GM12878 (cell line): ENCODE measurements at regions not wholly inside any gene's neighbourhood (a gene's known extent, or its start where the extent isn't known, plus 50 kb on each side); places are given as distances from the start of the nearest gene placed in this dataset.

Experiments used
- ATAC-seq: fragments of 200-7000 bp; cut with Tn5 transposase; 3 replicates; pipeline ENCODE4 v1.9.1; 2020; ENCODE audit warnings: mild to moderate bottlenecking, moderate library complexity
- BruUV-seq: library from RNA; stranded (reverse); fragments of 400-500 nt; replicated peaks from 2 replicates; lab custom pipeline; 2021; lab: Mats Ljungman, UMichigan
- CTCF ChIA-PET: fragments of 300-600 bp; sonication (Branson Sonifier 250); formaldehyde crosslinking; extraction: SDS; loops from one replicate; lab custom pipeline; 2021; ENCODE audit warnings: inconsistent platforms; lab: Yijun Ruan, JAX
- POLR2A ChIA-PET: fragments of 350-600 bp; formaldehyde crosslinking; extraction: SDS; loops from one replicate; lab custom pipeline; 2021; ENCODE audit warnings: inconsistent platforms; lab: Charles Lee
- RAD21 ChIA-PET: fragments of 300-600 bp; sonication (Branson Sonifier 250); formaldehyde crosslinking; loops from one replicate; lab custom pipeline; 2023; ENCODE audit warnings: antibody characterized with exemption; ENCODE audit not compliant: unreplicated experiment; lab: Charles Lee
- SMC1A ChIA-PET: fragments of 300-600 bp; sonication (Branson Sonifier 250); formaldehyde crosslinking; loops from one replicate; lab custom pipeline; 2023; ENCODE audit not compliant: unreplicated experiment, uncharacterized antibody; lab: Charles Lee
- DNase-seq: peaks from one replicate; pipeline ENCODE4 v3.0.0-alpha.2; 2011; ENCODE audit warnings: low read depth, low spot score
- FAIRE-seq: peaks from 3 replicates; lab custom pipeline; 2011; peaks lifted over from hg19 to GRCh38; lab: Jason Lieb, UNC
- H2AFZ ChIP-seq: 2 replicates; pipeline ENCODE4 v1.6.0; 2011; ENCODE audit warnings: low read depth, low read length, control low read depth; ENCODE audit not compliant: control insufficient read depth
- H3K27ac ChIP-seq: 2 replicates; pipeline ENCODE4 v1.5.1; 2011; ENCODE audit warnings: control low read depth; ENCODE audit not compliant: control insufficient read depth, insufficient read depth
- H3K27me3 ChIP-seq, 2 experiments: replicated peaks in 1 of 2; 2 replicates each; pipeline versions ENCODE4 v1.6.0 to v1.6.1; 2011; ENCODE audit warnings: low read length in 1 of 2; ENCODE audit not compliant: control insufficient read depth in 2 of 2, insufficient read depth in 2 of 2
- H3K36me3 ChIP-seq, 2 experiments: 2 replicates each; pipeline ENCODE4 v1.5.1; 2011; ENCODE audit warnings: low read length in 1 of 2; ENCODE audit not compliant: control insufficient read depth in 2 of 2, insufficient read depth in 2 of 2
- H3K4me1 ChIP-seq: 2 replicates; pipeline ENCODE4 v1.6.1; 2011; ENCODE audit warnings: mild to moderate bottlenecking, low read length, moderate library complexity, mixed read lengths; ENCODE audit not compliant: control insufficient read depth, insufficient read depth
- H3K4me2 ChIP-seq: 2 replicates; pipeline ENCODE4 v1.6.0; 2011; ENCODE audit warnings: control low read depth; ENCODE audit not compliant: control insufficient read depth, insufficient read depth
- H3K4me3 ChIP-seq: fragments of 200-600 bp; sonication (generic); 2 replicates; pipeline ENCODE4 v1.5.1; 2016
- H3K79me2 ChIP-seq: 2 replicates; pipeline ENCODE4 v1.6.0; 2011; ENCODE audit warnings: low read length; ENCODE audit not compliant: control insufficient read depth, insufficient read depth
- H3K9ac ChIP-seq: 2 replicates; pipeline ENCODE4 v1.8.0; 2011; ENCODE audit warnings: low read length, control low read depth, mixed read lengths; ENCODE audit not compliant: control insufficient read depth, insufficient read depth
- H3K9me3 ChIP-seq: replicated peaks from 3 replicates; pipeline ENCODE4 v1.5.1; 2011; ENCODE audit warnings: mild to moderate bottlenecking, low read length; ENCODE audit not compliant: control insufficient read depth, insufficient read depth
- H4K20me1 ChIP-seq: 2 replicates; pipeline ENCODE4 v1.6.0; 2011; ENCODE audit not compliant: control insufficient read depth, insufficient read depth
- ESRRA ChIP-seq: IDR thresholded peaks from 2 replicates; pipeline ENCODE4 v1.6.1; 2012; ENCODE audit warnings: mild to moderate bottlenecking, low read length, improper control_type of control experiment
- GATAD2B ChIP-seq: fragments of 450-650 bp; conservative IDR thresholded peaks from 2 replicates; pipeline ENCODE4 v1.6.1; 2017; ENCODE audit warnings: low read depth, mild to moderate bottlenecking, moderate library complexity
- HSF1 ChIP-seq: fragments of 150-350 bp; IDR thresholded peaks from 2 replicates; pipeline ENCODE4 v1.6.1; 2014; ENCODE audit warnings: mild to moderate bottlenecking, low read depth, low read length
- MEF2A ChIP-seq: IDR thresholded peaks from 2 replicates; pipeline ENCODE4 v1.6.1; 2011; ENCODE audit warnings: low read depth, mild to moderate bottlenecking, low read length, moderate library complexity; ENCODE audit not compliant: insufficient read depth
- MYB ChIP-seq: fragments of 150-350 bp; IDR thresholded peaks from 2 replicates; pipeline ENCODE4 v1.6.1; 2014; ENCODE audit warnings: mild to moderate bottlenecking, low read depth, low read length, borderline replicate concordance
- POLR2AphosphoS2 ChIP-seq: IDR thresholded peaks from 2 replicates; pipeline ENCODE4 v1.6.1; 2011; ENCODE audit warnings: low read depth, mild to moderate bottlenecking, low read length, improper control_type of control experiment, moderate library complexity
- SMAD1 ChIP-seq: fragments of 450-650 bp; IDR thresholded peaks from 2 replicates; pipeline ENCODE4 v1.6.1; 2018; ENCODE audit warnings: mild to moderate bottlenecking, low read depth; ENCODE audit not compliant: partially characterized antibody
- TCF7 ChIP-seq: IDR thresholded peaks from 2 replicates; pipeline ENCODE4 v1.6.1; 2014; ENCODE audit warnings: antibody characterized with exemption, borderline replicate concordance
- YBX1 ChIP-seq: fragments of 450-650 bp; IDR thresholded peaks from 2 replicates; pipeline ENCODE4 v1.6.1; 2016; ENCODE audit warnings: antibody characterized with exemption
- ZNF622 ChIP-seq: fragments of 450-650 bp; IDR thresholded peaks from 2 replicates; pipeline ENCODE4 v1.6.1; 2017; ENCODE audit warnings: mild to moderate bottlenecking, inconsistent platforms
- WGBS: methylation state at CpG from one replicate; pipeline ENCODE4 v1.1.6; 2016; ENCODE audit warnings: low lambda C conversion rate; ENCODE audit not compliant: insufficient replicate concordance, insufficient coverage; ENCODE audit errors: missing lambda C conversion rate; 5-methylcytosine and 5-hydroxymethylcytosine counted together
- in situ Hi-C: fragments of 300-500 bp; cut with MboI; formaldehyde crosslinking; loops from 9 replicates; pipeline ENCODE4 v1.14.3; 2018; ENCODE audit warnings: mixed read lengths
- intact Hi-C: fragments of 100-400 bp; cut with micrococcal nuclease; formaldehyde crosslinking; loops from one replicate; pipeline ENCODE4 v1.14.2; 2022; ENCODE audit not compliant: unreplicated experiment
- TF ChIP-seq, protein P1 (sequence below): fragments of 450-650 bp; IDR thresholded peaks from 2 replicates; pipeline ENCODE4 v1.6.1; 2014; ENCODE audit warnings: mild to moderate bottlenecking

GRCh38 chr22:47354668-47355387, 592.4 kb downstream of the TBC1D22A start:
- Histone ChIP-seq H3K9me3 (no peaks in the 10 kb centered on the region; the same call in 2 of the 3 replicates), H3K36me3 (no peaks in the 10 kb centered on the region), H2AFZ (no peak overlapping the region)
- intact Hi-C loops: no loop called here
- TF ChIP-seq YBX1: no peak
- no peak for TF ChIP-seq MEF2A
- TF ChIP-seq GATAD2B: no peak
- TF ChIP-seq, protein P1, sequence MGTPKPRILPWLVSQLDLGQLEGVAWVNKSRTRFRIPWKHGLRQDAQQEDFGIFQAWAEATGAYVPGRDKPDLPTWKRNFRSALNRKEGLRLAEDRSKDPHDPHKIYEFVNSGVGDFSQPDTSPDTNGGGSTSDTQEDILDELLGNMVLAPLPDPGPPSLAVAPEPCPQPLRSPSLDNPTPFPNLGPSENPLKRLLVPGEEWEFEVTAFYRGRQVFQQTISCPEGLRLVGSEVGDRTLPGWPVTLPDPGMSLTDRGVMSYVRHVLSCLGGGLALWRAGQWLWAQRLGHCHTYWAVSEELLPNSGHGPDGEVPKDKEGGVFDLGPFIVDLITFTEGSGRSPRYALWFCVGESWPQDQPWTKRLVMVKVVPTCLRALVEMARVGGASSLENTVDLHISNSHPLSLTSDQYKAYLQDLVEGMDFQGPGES: no peak
- no peak for TF ChIP-seq SMAD1
- TF ChIP-seq MYB: no peak
- no peak for TF ChIP-seq HSF1
- TF ChIP-seq TCF7: no peak
- no peak for TF ChIP-seq ZNF622
- TF ChIP-seq ESRRA: no peak
- no peak for TF ChIP-seq POLR2AphosphoS2
- TF ChIP-seq, all 136 proteins: peak for 0
- WGBS: 40% methylated on average over 16 of the region's 16 CpGs
- H3K4me3 ChIP-seq: no peak overlapping the region
- no peaks in the 10 kb centered on the region for H3K4me1 ChIP-seq
- POLR2A ChIA-PET: no interaction called here
- no peak overlapping the region for H3K27ac ChIP-seq
- ATAC-seq (no peak), DNase-seq (no peak), FAIRE-seq (no peak)
- CTCF ChIA-PET: no interaction called here
- in situ Hi-C loops: no loop called here
- H3K9ac ChIP-seq: no peak overlapping the region
- H4K20me1 ChIP-seq: no peaks in the 10 kb centered on the region
- SMC1A ChIA-PET: no interaction called here
- BruUV-seq: no TSS peak
- RAD21 ChIA-PET: no interaction called here
- no peaks in the 10 kb centered on the region for H3K79me2 ChIP-seq
- no peak overlapping the region for H3K4me2 ChIP-seq
- no peaks in the 10 kb centered on the region for H3K27me3 ChIP-seq
